ENCODE measurements at regions not wholly inside any gene's neighbourhood (a gene's known extent, or its start where the extent isn't known, plus 50 kb on each side); places are given as distances from the start of the nearest gene placed in this dataset.
"Not testable (repeated sequence)": the region's sequence is repeated elsewhere in the genome, so short reads cannot be mapped to it uniquely, and the experiment has no call there.

- no peak for DNase-seq (ENCODE audit: low read depth, low spot score)
- in situ Hi-C loops (cut with HindIII; ENCODE audit: low pct_unique_long_range_greater_than_20kb, low sequenced_read_pairs): no loop called here
Measured at GRCh38 chr5:143619040-143619439, 192.9 kb upstream of the HMHB1 start.

- in situ Hi-C loops (cut with HindIII; ENCODE audit: low pct_unique_long_range_greater_than_20kb, low sequenced_read_pairs): no loop called here
- no peak for DNase-seq (ENCODE audit: low read depth, low spot score)
Measured at GRCh38 chr5:143618141-143618540, 193.8 kb upstream of the HMHB1 start.

GRCh38 chr5:143614831-143615230 is 197.1 kb upstream of the HMHB1 start:
- no peak for DNase-seq (ENCODE audit: low read depth, low spot score)
- in situ Hi-C loops (cut with HindIII; ENCODE audit: low pct_unique_long_range_greater_than_20kb, low sequenced_read_pairs): no loop called here

- in situ Hi-C loops (cut with HindIII; ENCODE audit: low pct_unique_long_range_greater_than_20kb, low sequenced_read_pairs): no loop called here
- DNase-seq (ENCODE audit: low read depth, low spot score): no peak
Measured at GRCh38 chr5:143613329-143613728, 198.6 kb upstream of the HMHB1 start.

- no peak for DNase-seq (ENCODE audit: low read depth, low spot score)
- in situ Hi-C loops (cut with HindIII; ENCODE audit: low pct_unique_long_range_greater_than_20kb, low sequenced_read_pairs): no loop called here
Measured at GRCh38 chr5:143610946-143611345, 201.0 kb upstream of the HMHB1 start.

- in situ Hi-C loops (cut with HindIII; ENCODE audit: low pct_unique_long_range_greater_than_20kb, low sequenced_read_pairs): no loop called here
- no peak for DNase-seq (ENCODE audit: low read depth, low spot score)
Measured at GRCh38 chr5:143606043-143606752, 202.7 kb upstream of the NR3C1 start.

- no peak for DNase-seq (ENCODE audit: low read depth, low spot score)
- in situ Hi-C loops (cut with HindIII; ENCODE audit: low pct_unique_long_range_greater_than_20kb, low sequenced_read_pairs): no loop called here
Measured at GRCh38 chr5:143605403-143606005, 202.0 kb upstream of the NR3C1 start.

GRCh38 chr5:143601917-143602333 is 198.4 kb upstream of the NR3C1 start:
- in situ Hi-C loops (cut with HindIII; ENCODE audit: low pct_unique_long_range_greater_than_20kb, low sequenced_read_pairs): no loop called here
- no peak for DNase-seq (ENCODE audit: low read depth, low spot score)

- in situ Hi-C loops (cut with HindIII; ENCODE audit: low pct_unique_long_range_greater_than_20kb, low sequenced_read_pairs): no loop called here
- DNase-seq (ENCODE audit: low read depth, low spot score): no peak
Measured at GRCh38 chr5:143601357-143601756, 197.9 kb upstream of the NR3C1 start.

- no peak for DNase-seq (ENCODE audit: low read depth, low spot score)
- in situ Hi-C loops (cut with HindIII; ENCODE audit: low pct_unique_long_range_greater_than_20kb, low sequenced_read_pairs): no loop called here
Measured at GRCh38 chr5:143600396-143601075, 197.1 kb upstream of the NR3C1 start.

GRCh38 chr5:143599474-143599873 is 196.0 kb upstream of the NR3C1 start:
- DNase-seq (ENCODE audit: low read depth, low spot score): no peak
- in situ Hi-C loops (cut with HindIII; ENCODE audit: low pct_unique_long_range_greater_than_20kb, low sequenced_read_pairs): no loop called here

GRCh38 chr5:143596824-143597223 is 193.3 kb upstream of the NR3C1 start:
- in situ Hi-C loops (cut with HindIII; ENCODE audit: low pct_unique_long_range_greater_than_20kb, low sequenced_read_pairs): no loop called here
- DNase-seq (ENCODE audit: low read depth, low spot score): no peak

GRCh38 chr5:143594902-143595818 is 191.7 kb upstream of the NR3C1 start:
- no peak for DNase-seq (ENCODE audit: low read depth, low spot score)
- in situ Hi-C loops (cut with HindIII; ENCODE audit: low pct_unique_long_range_greater_than_20kb, low sequenced_read_pairs): no loop called here

GRCh38 chr5:143593723-143594122 is 190.2 kb upstream of the NR3C1 start:
- in situ Hi-C loops (cut with HindIII; ENCODE audit: low pct_unique_long_range_greater_than_20kb, low sequenced_read_pairs): no loop called here
- no peak for DNase-seq (ENCODE audit: low read depth, low spot score)

- DNase-seq (ENCODE audit: low read depth, low spot score): peak; percentile 58
- in situ Hi-C loops (cut with HindIII; ENCODE audit: low pct_unique_long_range_greater_than_20kb, low sequenced_read_pairs): no loop called here
Measured at GRCh38 chr5:143592648-143593047, 189.2 kb upstream of the NR3C1 start.

GRCh38 chr5:143588933-143589662 is 185.6 kb upstream of the NR3C1 start:
- DNase-seq (ENCODE audit: low read depth, low spot score): no peak
- in situ Hi-C loops (cut with HindIII; ENCODE audit: low pct_unique_long_range_greater_than_20kb, low sequenced_read_pairs): no loop called here

- in situ Hi-C loops (cut with HindIII; ENCODE audit: low pct_unique_long_range_greater_than_20kb, low sequenced_read_pairs); DNase-seq (ENCODE audit: low read depth, low spot score): not testable (repeated sequence)
Measured at GRCh38 chr5:143588121-143588520, 184.6 kb upstream of the NR3C1 start.

Measured in SK-MEL-5 (cell line).